HepG2 (cell line): ENCODE measurements at regions not wholly inside any gene's neighbourhood (a gene's known extent, or its start where the extent isn't known, plus 50 kb on each side); places are given as distances from the start of the nearest gene placed in this dataset.

Experiments
- GABPB1 ChIP-seq: IDR thresholded peaks from 2 replicates; pipeline ENCODE4 v1.6.1; 2016; ENCODE audit warnings: mild to moderate bottlenecking, missing genetic modification reagents, moderate library complexity, missing compliant biosample characterization
- MAFK ChIP-seq, 2 experiments: IDR thresholded peaks in 1 of 2; conservative IDR thresholded peaks in 1 of 2; 2 replicates each; pipeline ENCODE4 v1.6.1; 2011; ENCODE audit warnings: improper control_type of control experiment in 2 of 2, low read length in 2 of 2
- SP1 ChIP-seq, 2 experiments: fragments of 450-650 bp in 1 of 2; sonication (generic) in 1 of 2; formaldehyde crosslinking in 1 of 2; IDR thresholded peaks; 2 replicates each; pipeline versions ENCODE4 v1.4.0 to v1.6.1; 2016 to 2020; ENCODE audit warnings: missing genetic modification reagents in 1 of 2

DNA sequence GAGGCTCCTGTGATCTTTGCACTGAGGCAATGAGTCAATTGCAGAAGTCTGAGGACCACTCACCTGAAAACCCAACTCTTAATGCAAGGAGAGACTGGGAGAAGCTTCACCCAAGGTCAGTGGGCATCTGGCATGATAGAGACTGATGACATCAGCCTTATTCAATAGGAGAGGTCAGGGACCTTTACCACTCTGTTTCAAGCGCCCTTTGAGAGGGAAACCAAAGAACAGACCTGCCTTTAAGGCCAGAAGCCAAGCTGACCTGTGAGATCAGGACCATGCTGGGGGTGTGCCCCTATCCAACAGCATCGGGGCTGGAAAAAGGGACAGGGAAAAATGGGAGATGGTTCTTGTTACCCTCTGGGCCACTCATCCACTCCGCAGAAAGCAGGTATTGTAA, 83.3 kb upstream of the FOXN3 start:
- TF ChIP-seq MAFK (conservative IDR thresholded peaks at IDR 0.05 in 1 of 2, IDR thresholded peaks at IDR 0.05 in 1 of 2; ENCODE audit: low read length in 2 of 2) (no peak), SP1 (IDR thresholded peaks at IDR 0.05) (no peak), SP1 (CRISPR knock-in tag; IDR thresholded peaks at IDR 0.05) (no peak), GABPB1 (no peak)
